ENCODE measurements at regions not wholly inside any gene's neighbourhood (a gene's known extent, or its start where the extent isn't known, plus 50 kb on each side); places are given as distances from the start of the nearest gene placed in this dataset.

- H3K4me3 Mint-ChIP-seq, result no peak overlapping the region
- POLR2A ChIA-PET, result no interaction called here
- no peak for TF ChIP-seq CTCF (IDR thresholded peaks at IDR 0.05)
- H3K27ac Mint-ChIP-seq, result no peak overlapping the region
- CTCF ChIA-PET, result interaction anchor here (1.3 kb wide), 1 partner anchor 10 kb away, joined by 3 read pairs; no protein-coding TSS in a partner anchor
- no peaks in the 10 kb centered on the region for H3K9me3 Mint-ChIP-seq
- DNase-seq (no peak), ATAC-seq (ENCODE audit: low read depth) (no peak)
- intact Hi-C loops (cut with micrococcal nuclease), result no loop called here
- no peaks in the 10 kb centered on the region for H3K27me3 Mint-ChIP-seq
- no peaks in the 10 kb centered on the region for H3K4me1 Mint-ChIP-seq
- H3K36me3 Mint-ChIP-seq (ENCODE audit: low read depth), result no peaks in the 10 kb centered on the region
Measured at GRCh38 chr5:67257500-67257899, 60.9 kb upstream of the CD180 start.

GRCh38 chr5:67257077-67257476 lies 60.5 kb upstream of the CD180 start:
- ChIA-PET POLR2A (no interaction called here), CTCF (interaction anchor here (1.3 kb wide), 1 partner anchor 10 kb away, joined by 3 read pairs; no protein-coding TSS in a partner anchor)
- TF ChIP-seq CTCF (IDR thresholded peaks at IDR 0.05), result no peak
- no peaks in the 10 kb centered on the region for H3K27me3 Mint-ChIP-seq
- H3K36me3 Mint-ChIP-seq (ENCODE audit: low read depth), result no peaks in the 10 kb centered on the region
- H3K27ac Mint-ChIP-seq, result no peak overlapping the region
- H3K4me1 Mint-ChIP-seq, result no peaks in the 10 kb centered on the region
- H3K4me3 Mint-ChIP-seq, result no peak overlapping the region
- ATAC-seq (ENCODE audit: low read depth) (no peak), DNase-seq (no peak)
- intact Hi-C loops (cut with micrococcal nuclease), result no loop called here
- H3K9me3 Mint-ChIP-seq, result no peaks in the 10 kb centered on the region

GRCh38 chr5:67255881-67256280 lies 59.3 kb upstream of the CD180 start:
- no peak for TF ChIP-seq CTCF (IDR thresholded peaks at IDR 0.05)
- Mint-ChIP-seq H3K4me1 (no peaks in the 10 kb centered on the region), H3K27me3 (no peaks in the 10 kb centered on the region), H3K36me3 (ENCODE audit: low read depth) (no peaks in the 10 kb centered on the region), H3K27ac (no peak overlapping the region), H3K4me3 (no peak overlapping the region), H3K9me3 (no peaks in the 10 kb centered on the region)
- DNase-seq, result no peak
- ATAC-seq (ENCODE audit: low read depth), result no peak
- CTCF ChIA-PET, result interaction anchor here (1.0 kb wide), 1 partner anchor 9 kb away, joined by 4 read pairs; no protein-coding TSS in a partner anchor
- intact Hi-C loops (cut with micrococcal nuclease), result no loop called here
- POLR2A ChIA-PET, result no interaction called here

- intact Hi-C loops (cut with micrococcal nuclease), result no loop called here
- Mint-ChIP-seq H3K4me1 (no peaks in the 10 kb centered on the region), H3K4me3 (no peak overlapping the region), H3K27ac (no peak overlapping the region), H3K9me3 (no peaks in the 10 kb centered on the region), H3K27me3 (no peaks in the 10 kb centered on the region), H3K36me3 (ENCODE audit: low read depth) (no peaks in the 10 kb centered on the region)
- DNase-seq (no peak), ATAC-seq (ENCODE audit: low read depth) (no peak)
- POLR2A ChIA-PET, result no interaction called here
- CTCF ChIA-PET, result interaction anchor here (0.9 kb wide), 1 partner anchor 1005 kb away, joined by 3 read pairs; no protein-coding TSS in a partner anchor
- no peak for TF ChIP-seq CTCF (IDR thresholded peaks at IDR 0.05)
Measured at GRCh38 chr5:67253911-67254310, 57.3 kb upstream of the CD180 start.

- Mint-ChIP-seq H3K9me3 (no peaks in the 10 kb centered on the region), H3K27me3 (no peaks in the 10 kb centered on the region), H3K36me3 (ENCODE audit: low read depth) (no peaks in the 10 kb centered on the region), H3K4me1 (peaks cover 2% of the 10 kb centered on the region), H3K27ac (no peak overlapping the region), H3K4me3 (no peak overlapping the region)
- TF ChIP-seq CTCF (IDR thresholded peaks at IDR 0.05), result no peak
- DNase-seq, result no peak
- ChIA-PET CTCF (interaction anchor here (1.3 kb wide), 1 partner anchor 1003 kb away, joined by 3 read pairs; no protein-coding TSS in a partner anchor), POLR2A (interaction anchor here (1.0 kb wide), 1 partner anchor 1023 kb away, joined by 6 read pairs; no protein-coding TSS in a partner anchor)
- ATAC-seq (ENCODE audit: low read depth), result no peak
- intact Hi-C loops (cut with micrococcal nuclease), result no loop called here
Measured at GRCh38 chr5:67249590-67249895, 52.9 kb upstream of the CD180 start.

Measured in activated B cell treated with CpG ODN at 0.5 μM for 24 hours (primary cell).